Panc1 (cell line): ENCODE measurements at regions not wholly inside any gene's neighbourhood (a gene's known extent, or its start where the extent isn't known, plus 50 kb on each side); places are given as distances from the start of the nearest gene placed in this dataset.

ENCODE experiments used
- CTCF ChIP-seq: fragments of 450-650 bp; IDR thresholded peaks from 2 replicates; pipeline ENCODE4 v1.5.1; 2017; ENCODE audit warnings: mild to moderate bottlenecking
- POLR2AphosphoS5 ChIP-seq: IDR thresholded peaks from 2 replicates; pipeline ENCODE4 v1.6.1; 2012; ENCODE audit warnings: mild to moderate bottlenecking, low read depth, low read length, moderate library complexity
- SIN3A ChIP-seq: IDR thresholded peaks from 2 replicates; pipeline ENCODE4 v1.6.1; 2012; ENCODE audit warnings: low read depth, mild to moderate bottlenecking, low read length, moderate library complexity, borderline replicate concordance; ENCODE audit not compliant: insufficient read depth
- TCF7L2 ChIP-seq: IDR thresholded peaks from 2 replicates; pipeline ENCODE4 v1.6.1; 2011; ENCODE audit warnings: mild to moderate bottlenecking, low read depth, low read length, inconsistent platforms

GRCh38 chr13:46468570-46469463 is 81.8 kb upstream of the RUBCNL start:
- no peak for TF ChIP-seq CTCF
- TF ChIP-seq SIN3A: no peak
- no peak for TF ChIP-seq TCF7L2
- TF ChIP-seq POLR2AphosphoS5: no peak
